GM12878 (cell line): ENCODE measurements at regions not wholly inside any gene's neighbourhood (a gene's known extent, or its start where the extent isn't known, plus 50 kb on each side); places are given as distances from the start of the nearest gene placed in this dataset.

Experiments used
- ATAC-seq: fragments of 200-7000 bp; cut with Tn5 transposase; 3 replicates; pipeline ENCODE4 v1.9.1; 2020; ENCODE audit warnings: mild to moderate bottlenecking, moderate library complexity
- BruUV-seq: library from RNA; stranded (reverse); fragments of 400-500 nt; replicated peaks from 2 replicates; lab custom pipeline; 2021; lab: Mats Ljungman, UMichigan
- CTCF ChIA-PET: fragments of 300-600 bp; sonication (Branson Sonifier 250); formaldehyde crosslinking; extraction: SDS; loops from one replicate; lab custom pipeline; 2021; ENCODE audit warnings: inconsistent platforms; lab: Yijun Ruan, JAX
- POLR2A ChIA-PET: fragments of 350-600 bp; formaldehyde crosslinking; extraction: SDS; loops from one replicate; lab custom pipeline; 2021; ENCODE audit warnings: inconsistent platforms; lab: Charles Lee
- RAD21 ChIA-PET: fragments of 300-600 bp; sonication (Branson Sonifier 250); formaldehyde crosslinking; loops from one replicate; lab custom pipeline; 2023; ENCODE audit warnings: antibody characterized with exemption; ENCODE audit not compliant: unreplicated experiment; lab: Charles Lee
- SMC1A ChIA-PET: fragments of 300-600 bp; sonication (Branson Sonifier 250); formaldehyde crosslinking; loops from one replicate; lab custom pipeline; 2023; ENCODE audit not compliant: unreplicated experiment, uncharacterized antibody; lab: Charles Lee
- DNase-seq: peaks from one replicate; pipeline ENCODE4 v3.0.0-alpha.2; 2011; ENCODE audit warnings: low read depth, low spot score
- FAIRE-seq: peaks from 3 replicates; lab custom pipeline; 2011; peaks lifted over from hg19 to GRCh38; lab: Jason Lieb, UNC
- H2AFZ ChIP-seq: 2 replicates; pipeline ENCODE4 v1.6.0; 2011; ENCODE audit warnings: low read depth, low read length, control low read depth; ENCODE audit not compliant: control insufficient read depth
- H3K27ac ChIP-seq: 2 replicates; pipeline ENCODE4 v1.5.1; 2011; ENCODE audit warnings: control low read depth; ENCODE audit not compliant: control insufficient read depth, insufficient read depth
- H3K27me3 ChIP-seq, 2 experiments: replicated peaks in 1 of 2; 2 replicates each; pipeline versions ENCODE4 v1.6.0 to v1.6.1; 2011; ENCODE audit warnings: low read length in 1 of 2; ENCODE audit not compliant: control insufficient read depth in 2 of 2, insufficient read depth in 2 of 2
- H3K36me3 ChIP-seq, 2 experiments: 2 replicates each; pipeline ENCODE4 v1.5.1; 2011; ENCODE audit warnings: low read length in 1 of 2; ENCODE audit not compliant: control insufficient read depth in 2 of 2, insufficient read depth in 2 of 2
- H3K4me1 ChIP-seq: 2 replicates; pipeline ENCODE4 v1.6.1; 2011; ENCODE audit warnings: mild to moderate bottlenecking, low read length, moderate library complexity, mixed read lengths; ENCODE audit not compliant: control insufficient read depth, insufficient read depth
- H3K4me2 ChIP-seq: 2 replicates; pipeline ENCODE4 v1.6.0; 2011; ENCODE audit warnings: control low read depth; ENCODE audit not compliant: control insufficient read depth, insufficient read depth
- H3K4me3 ChIP-seq: fragments of 200-600 bp; sonication (generic); 2 replicates; pipeline ENCODE4 v1.5.1; 2016
- H3K79me2 ChIP-seq: 2 replicates; pipeline ENCODE4 v1.6.0; 2011; ENCODE audit warnings: low read length; ENCODE audit not compliant: control insufficient read depth, insufficient read depth
- H3K9ac ChIP-seq: 2 replicates; pipeline ENCODE4 v1.8.0; 2011; ENCODE audit warnings: low read length, control low read depth, mixed read lengths; ENCODE audit not compliant: control insufficient read depth, insufficient read depth
- H3K9me3 ChIP-seq: replicated peaks from 3 replicates; pipeline ENCODE4 v1.5.1; 2011; ENCODE audit warnings: mild to moderate bottlenecking, low read length; ENCODE audit not compliant: control insufficient read depth, insufficient read depth
- H4K20me1 ChIP-seq: 2 replicates; pipeline ENCODE4 v1.6.0; 2011; ENCODE audit not compliant: control insufficient read depth, insufficient read depth
- BRCA1 ChIP-seq: IDR thresholded peaks from 2 replicates; pipeline ENCODE4 v1.6.1; 2011; ENCODE audit warnings: low read depth, low read length, improper control_type of control experiment
- CBX5 ChIP-seq: sonication (generic); IDR thresholded peaks from 2 replicates; pipeline ENCODE4 v1.6.1; 2016; ENCODE audit warnings: low read depth, moderate library complexity, mild to moderate bottlenecking, inconsistent platforms
- CEBPB ChIP-seq, 2 experiments: fragments of 150-350 bp in 1 of 2; IDR thresholded peaks; 2 replicates each; pipeline ENCODE4 v1.6.1; 2012 to 2014; ENCODE audit warnings: low read depth in 2 of 2, low read length in 2 of 2, borderline replicate concordance in 1 of 2, inconsistent platforms in 1 of 2
- CHD2 ChIP-seq: IDR thresholded peaks from 2 replicates; pipeline ENCODE4 v1.6.1; 2011; ENCODE audit warnings: low read depth, low read length, improper control_type of control experiment, borderline replicate concordance
- CUX1 ChIP-seq: IDR thresholded peaks from 2 replicates; pipeline ENCODE4 v1.6.1; 2012; ENCODE audit warnings: improper control_type of control experiment, low read depth, low read length; ENCODE audit not compliant: insufficient replicate concordance
- IRF5 ChIP-seq: fragments of 450-650 bp; IDR thresholded peaks from 2 replicates; pipeline ENCODE4 v1.6.1; 2017; ENCODE audit warnings: borderline replicate concordance
- KAT2A ChIP-seq: conservative IDR thresholded peaks from 2 replicates; pipeline ENCODE4 v1.6.1; 2011; ENCODE audit warnings: low read depth, low read length; ENCODE audit not compliant: control insufficient read depth
- MAX ChIP-seq: IDR thresholded peaks from 2 replicates; pipeline ENCODE4 v1.6.1; 2012; ENCODE audit warnings: low read depth, low read length, improper control_type of control experiment
- MTA2 ChIP-seq: fragments of 450-650 bp; IDR thresholded peaks from 2 replicates; pipeline ENCODE4 v1.6.1; 2016; ENCODE audit warnings: low read depth, mild to moderate bottlenecking, moderate library complexity
- RELA ChIP-seq: fragments of 450-650 bp; IDR thresholded peaks from 2 replicates; pipeline ENCODE4 v1.8.0; 2014; ENCODE audit warnings: borderline replicate concordance; ENCODE audit not compliant: partially characterized antibody
- SIN3A ChIP-seq: IDR thresholded peaks from 2 replicates; pipeline ENCODE4 v1.6.1; 2012; ENCODE audit warnings: low read depth, low read length, improper control_type of control experiment
- SKIL ChIP-seq: fragments of 450-650 bp; IDR thresholded peaks from 2 replicates; pipeline ENCODE4 v1.6.1; 2017; ENCODE audit warnings: mild to moderate bottlenecking, low read depth, inconsistent platforms; ENCODE audit not compliant: poor library complexity, severe bottlenecking
- TCF12 ChIP-seq: IDR thresholded peaks from 2 replicates; pipeline ENCODE4 v1.6.1; 2011; ENCODE audit warnings: low read depth, mild to moderate bottlenecking, low read length
- WGBS: methylation state at CpG from one replicate; pipeline ENCODE4 v1.1.6; 2016; ENCODE audit warnings: low lambda C conversion rate; ENCODE audit not compliant: insufficient replicate concordance, insufficient coverage; ENCODE audit errors: missing lambda C conversion rate; 5-methylcytosine and 5-hydroxymethylcytosine counted together
- in situ Hi-C: fragments of 300-500 bp; cut with MboI; formaldehyde crosslinking; loops from 9 replicates; pipeline ENCODE4 v1.14.3; 2018; ENCODE audit warnings: mixed read lengths
- intact Hi-C: fragments of 100-400 bp; cut with micrococcal nuclease; formaldehyde crosslinking; loops from one replicate; pipeline ENCODE4 v1.14.2; 2022; ENCODE audit not compliant: unreplicated experiment

- FAIRE-seq (no peak), DNase-seq (no peak), ATAC-seq (no peak)
- in situ Hi-C loops: no loop called here
- Histone ChIP-seq H3K27me3 (no peaks in the 10 kb centered on the region; a peak in 1 of 4 replicates), H3K4me3 (no peak overlapping the region), H3K4me2 (no peak overlapping the region), H3K9me3 (no peaks in the 10 kb centered on the region), H4K20me1 (no peaks in the 10 kb centered on the region), H3K79me2 (no peaks in the 10 kb centered on the region), H3K36me3 (no peaks in the 10 kb centered on the region), H2AFZ (no peak overlapping the region), H3K9ac (no peak overlapping the region), H3K27ac (no peak overlapping the region), H3K4me1 (no peaks in the 10 kb centered on the region)
- BruUV-seq: no TSS peak
- ChIA-PET POLR2A (no interaction called here), CTCF (interaction anchor here (0.6 kb wide), 1 partner anchor 17 kb away, joined by 3 read pairs; no protein-coding TSS in a partner anchor), RAD21 (no interaction called here), SMC1A (no interaction called here)
- 36% methylated on average over 19 of the region's 19 CpGs for WGBS
- intact Hi-C loops: no loop called here
- TF ChIP-seq SKIL (no peak), CHD2 (no peak), SIN3A (no peak), CEBPB (IDR thresholded peaks at IDR 0.05; ENCODE audit: borderline replicate concordance in 1 of 2, low read depth in 2 of 2, low read length in 2 of 2) (no peak), TCF12 (no peak), KAT2A (no peak), CBX5 (no peak), RELA (no peak), CUX1 (no peak), MTA2 (no peak), MAX (no peak), IRF5 (no peak), BRCA1 (no peak)
Observed at GRCh38 chr4:3682236-3683076, 83.7 kb upstream of the ADRA2C start.
